ENCODE measurements at regions not wholly inside any gene's neighbourhood (a gene's known extent, or its start where the extent isn't known, plus 50 kb on each side); places are given as distances from the start of the nearest gene placed in this dataset.

- TF ChIP-seq HNF1B (CRISPR knock-in tag; IDR thresholded peaks at IDR 0.05): no peak
- no peak for TF ChIP-seq ZNF292 (CRISPR knock-in tag; IDR thresholded peaks at IDR 0.05; ENCODE audit: borderline replicate concordance, low read depth)
- no peak for TF ChIP-seq TP53 (CRISPR knock-in tag; conservative IDR thresholded peaks at IDR 0.05)
- no peak for TF ChIP-seq SUZ12 (IDR thresholded peaks at IDR 0.05; ENCODE audit: low read depth, low read length)
- no peak for TF ChIP-seq ZFX (CRISPR knock-in tag; IDR thresholded peaks at IDR 0.05; ENCODE audit: low read depth)
- TF ChIP-seq ZBTB46 (CRISPR knock-in tag; IDR thresholded peaks at IDR 0.05; ENCODE audit: borderline replicate concordance): no peak
- no peak for TF ChIP-seq EP300 (IDR thresholded peaks at IDR 0.05; ENCODE audit: low read depth in 2 of 2, low read length in 2 of 2)
- no peak for TF ChIP-seq EP300 (CRISPR knock-in tag; IDR thresholded peaks at IDR 0.05; ENCODE audit: borderline replicate concordance)
Measured at GRCh38 chr3:5690904-5691532, 503.5 kb downstream of the EDEM1 start (continued).

- FAIRE-seq (no peak), DNase-seq (ENCODE audit: low spot score) (no peak), ATAC-seq (no peak)
- Histone ChIP-seq H3K4me2 (ENCODE audit: low read depth, low read length) (no peak overlapping the region), H3K27me3 (ENCODE audit: control insufficient read depth in 1 of 2, insufficient read depth in 2 of 2, low read length in 2 of 2) (no peaks in the 10 kb centered on the region), H3K36me3 (replicated peaks in 1 of 2; ENCODE audit: control insufficient read depth in 1 of 2, insufficient read depth in 2 of 2, low read length in 2 of 2) (no peaks in the 10 kb centered on the region), H2AFZ (ENCODE audit: low read length) (no peak overlapping the region), H3K9ac (ENCODE audit: insufficient read depth, low read depth, low read length) (no peak overlapping the region), H3K4me1 (ENCODE audit: insufficient read depth, low read length) (no peaks in the 10 kb centered on the region), H4K20me1 (ENCODE audit: insufficient read depth, low read length) (no peaks in the 10 kb centered on the region), H3K79me2 (ENCODE audit: insufficient read depth, low read length) (no peaks in the 10 kb centered on the region), H3K27ac (ENCODE audit: extremely low read length, insufficient read depth, low read length) (no peak overlapping the region), H3K9me3 (ENCODE audit: low read length) (peaks cover 16% of the 10 kb centered on the region; the same call in 1 of the 2 replicates), H3K4me3 (replicated peaks in 1 of 3; ENCODE audit: insufficient read depth in 1 of 3, low read depth in 2 of 3, low read length in 3 of 3) (no peak overlapping the region)
- TF ChIP-seq HMGA1 (CRISPR knock-in tag; conservative IDR thresholded peaks at IDR 0.05) (no peak), MYC (CRISPR knock-in tag; IDR thresholded peaks at IDR 0.05; ENCODE audit: borderline replicate concordance) (no peak), ZNF414 (CRISPR knock-in tag; IDR thresholded peaks at IDR 0.05) (no peak), SRY (CRISPR knock-in tag; IDR thresholded peaks at IDR 0.05) (no peak), ZNF652 (CRISPR knock-in tag; IDR thresholded peaks at IDR 0.05; ENCODE audit: borderline replicate concordance, low read depth) (no peak), PHF21A (CRISPR knock-in tag; IDR thresholded peaks at IDR 0.05) (no peak), ZNF230 (CRISPR knock-in tag; IDR thresholded peaks at IDR 0.05) (no peak), CSRNP1 (CRISPR knock-in tag; IDR thresholded peaks at IDR 0.05) (no peak), SRSF1 (optimal IDR thresholded peaks at IDR 0.05; ENCODE audit: low read depth, low read length) (no peak), NONO (IDR thresholded peaks at IDR 0.05) (no peak), NONO (CRISPR knock-in tag; conservative IDR thresholded peaks at IDR 0.05) (no peak), ZNF891 (CRISPR knock-in tag; IDR thresholded peaks at IDR 0.05) (no peak)
- intact Hi-C loops (cut with micrococcal nuclease; ENCODE audit: unreplicated experiment) (no loop called here), in situ Hi-C loops (cut with HindIII; ENCODE audit: extremely low pct_ligation_motif_present, low pct_unique_long_range_greater_than_20kb) (no loop called here)
- BruUV-seq (replicated peaks): no TSS peak
- ChIA-PET CTCF (ENCODE audit: low intra/inter-chr PET ratio, low total read pairs) (no interaction called here), POLR2A (no interaction called here)
- 10% methylated on average over 5 of the region's 7 CpGs for WGBS (ENCODE audit: low lambda C conversion rate)
Measured at GRCh38 chr3:5692446-5692845, 504.9 kb downstream of the EDEM1 start.
